Liver (tissue), 3 donors: ENCODE measurements at regions not wholly inside any gene's neighbourhood (a gene's known extent, or its start where the extent isn't known, plus 50 kb on each side); places are given as distances from the start of the nearest gene placed in this dataset.

Source experiments
- EGR1 ChIP-seq, 2 donors: IDR thresholded peaks; 2 replicates each; pipeline ENCODE4 v1.6.1; 2016 to 2018; ENCODE audit warnings: antibody characterized with exemption in 2 of 2, low read depth in 2 of 2
- FOXA1 ChIP-seq: IDR thresholded peaks from 2 replicates; pipeline ENCODE4 v1.6.1; 2016; ENCODE audit warnings: antibody characterized with exemption
- RAD21 ChIP-seq, 2 donors: IDR thresholded peaks; 2 replicates each; pipeline ENCODE4 v1.6.1; 2016; ENCODE audit warnings: antibody characterized with exemption in 2 of 2, mild to moderate bottlenecking in 2 of 2
- YY1 ChIP-seq: IDR thresholded peaks from 2 replicates; pipeline ENCODE4 v1.6.1; 2016; ENCODE audit warnings: antibody characterized with exemption, mild to moderate bottlenecking
- TF ChIP-seq, protein P1 (sequence below): fragments of 150-350 bp; IDR thresholded peaks from 2 replicates; pipeline ENCODE4 v1.5.1; 2017; ENCODE audit warnings: improper control_type of control experiment, low read depth, low read length; ENCODE audit not compliant: missing input control
- TF ChIP-seq, protein P2 (sequence below): IDR thresholded peaks from 2 replicates; pipeline ENCODE4 v1.6.1; 2016; ENCODE audit warnings: antibody characterized with exemption, mild to moderate bottlenecking
- donor health status: healthy.
- donor health status: healthy.

DNA sequence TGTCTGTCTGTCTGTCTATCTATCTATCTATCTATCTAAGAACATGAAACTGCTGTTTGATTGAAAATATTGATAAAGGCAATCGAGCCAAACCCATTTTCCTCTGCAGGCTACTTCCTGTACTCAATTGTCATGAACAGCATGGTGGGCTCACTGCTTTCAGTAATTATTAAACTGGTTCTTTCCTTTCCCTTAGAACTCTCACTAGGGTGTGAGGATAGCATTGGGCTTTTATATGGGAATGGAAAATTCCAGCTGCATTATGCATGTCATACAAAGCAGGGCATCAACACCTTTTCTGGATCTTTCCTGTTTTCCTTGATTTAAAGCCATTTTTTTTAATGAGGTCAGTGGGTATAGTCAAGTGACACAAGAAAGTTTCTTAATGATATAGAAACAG is 161.0 kb upstream of the SYNCRIP start:
- TF ChIP-seq, protein P1, sequence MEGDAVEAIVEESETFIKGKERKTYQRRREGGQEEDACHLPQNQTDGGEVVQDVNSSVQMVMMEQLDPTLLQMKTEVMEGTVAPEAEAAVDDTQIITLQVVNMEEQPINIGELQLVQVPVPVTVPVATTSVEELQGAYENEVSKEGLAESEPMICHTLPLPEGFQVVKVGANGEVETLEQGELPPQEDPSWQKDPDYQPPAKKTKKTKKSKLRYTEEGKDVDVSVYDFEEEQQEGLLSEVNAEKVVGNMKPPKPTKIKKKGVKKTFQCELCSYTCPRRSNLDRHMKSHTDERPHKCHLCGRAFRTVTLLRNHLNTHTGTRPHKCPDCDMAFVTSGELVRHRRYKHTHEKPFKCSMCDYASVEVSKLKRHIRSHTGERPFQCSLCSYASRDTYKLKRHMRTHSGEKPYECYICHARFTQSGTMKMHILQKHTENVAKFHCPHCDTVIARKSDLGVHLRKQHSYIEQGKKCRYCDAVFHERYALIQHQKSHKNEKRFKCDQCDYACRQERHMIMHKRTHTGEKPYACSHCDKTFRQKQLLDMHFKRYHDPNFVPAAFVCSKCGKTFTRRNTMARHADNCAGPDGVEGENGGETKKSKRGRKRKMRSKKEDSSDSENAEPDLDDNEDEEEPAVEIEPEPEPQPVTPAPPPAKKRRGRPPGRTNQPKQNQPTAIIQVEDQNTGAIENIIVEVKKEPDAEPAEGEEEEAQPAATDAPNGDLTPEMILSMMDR: no peak
- TF ChIP-seq RAD21 (IDR thresholded peaks at IDR 0.05): no peak
- no peak for TF ChIP-seq EGR1 (IDR thresholded peaks at IDR 0.05; ENCODE audit: low read depth in 2 of 2)
- no peak for TF ChIP-seq YY1
- TF ChIP-seq, protein P2, sequence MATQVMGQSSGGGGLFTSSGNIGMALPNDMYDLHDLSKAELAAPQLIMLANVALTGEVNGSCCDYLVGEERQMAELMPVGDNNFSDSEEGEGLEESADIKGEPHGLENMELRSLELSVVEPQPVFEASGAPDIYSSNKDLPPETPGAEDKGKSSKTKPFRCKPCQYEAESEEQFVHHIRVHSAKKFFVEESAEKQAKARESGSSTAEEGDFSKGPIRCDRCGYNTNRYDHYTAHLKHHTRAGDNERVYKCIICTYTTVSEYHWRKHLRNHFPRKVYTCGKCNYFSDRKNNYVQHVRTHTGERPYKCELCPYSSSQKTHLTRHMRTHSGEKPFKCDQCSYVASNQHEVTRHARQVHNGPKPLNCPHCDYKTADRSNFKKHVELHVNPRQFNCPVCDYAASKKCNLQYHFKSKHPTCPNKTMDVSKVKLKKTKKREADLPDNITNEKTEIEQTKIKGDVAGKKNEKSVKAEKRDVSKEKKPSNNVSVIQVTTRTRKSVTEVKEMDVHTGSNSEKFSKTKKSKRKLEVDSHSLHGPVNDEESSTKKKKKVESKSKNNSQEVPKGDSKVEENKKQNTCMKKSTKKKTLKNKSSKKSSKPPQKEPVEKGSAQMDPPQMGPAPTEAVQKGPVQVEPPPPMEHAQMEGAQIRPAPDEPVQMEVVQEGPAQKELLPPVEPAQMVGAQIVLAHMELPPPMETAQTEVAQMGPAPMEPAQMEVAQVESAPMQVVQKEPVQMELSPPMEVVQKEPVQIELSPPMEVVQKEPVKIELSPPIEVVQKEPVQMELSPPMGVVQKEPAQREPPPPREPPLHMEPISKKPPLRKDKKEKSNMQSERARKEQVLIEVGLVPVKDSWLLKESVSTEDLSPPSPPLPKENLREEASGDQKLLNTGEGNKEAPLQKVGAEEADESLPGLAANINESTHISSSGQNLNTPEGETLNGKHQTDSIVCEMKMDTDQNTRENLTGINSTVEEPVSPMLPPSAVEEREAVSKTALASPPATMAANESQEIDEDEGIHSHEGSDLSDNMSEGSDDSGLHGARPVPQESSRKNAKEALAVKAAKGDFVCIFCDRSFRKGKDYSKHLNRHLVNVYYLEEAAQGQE: no peak
- TF ChIP-seq FOXA1: no peak
